HG03469 (cell line): ENCODE measurements at regions not wholly inside any gene's neighbourhood (a gene's known extent, or its start where the extent isn't known, plus 50 kb on each side); places are given as distances from the start of the nearest gene placed in this dataset.

Experiments
- ATAC-seq: cut with Tn5 transposase; IDR thresholded peaks from one replicate; pipeline ENCODE4 v1.9.1; 2021; ENCODE audit warnings: mild to moderate bottlenecking, moderate library complexity, moderate number of reproducible peaks; ENCODE audit not compliant: unreplicated experiment

- ATAC-seq, result no peak
Measured at GRCh38 chr16:73186752-73187601, 139.0 kb upstream of the ZFHX3 start.

GRCh38 chr16:73185737-73186136, 137.8 kb upstream of the ZFHX3 start:
- no peak for ATAC-seq

GRCh38 chr16:73183611-73184092, 135.7 kb upstream of the ZFHX3 start:
- no peak for ATAC-seq

- ATAC-seq, result no peak
Measured at GRCh38 chr16:73179705-73180331, 131.9 kb upstream of the ZFHX3 start.

GRCh38 chr16:73177729-73178295, 129.9 kb upstream of the ZFHX3 start:
- no peak for ATAC-seq

GRCh38 chr16:73176577-73177013, 128.7 kb upstream of the ZFHX3 start:
- ATAC-seq, result no peak

- ATAC-seq, result no peak
Measured at GRCh38 chr16:73172973-73173709, 125.2 kb upstream of the ZFHX3 start.

GRCh38 chr16:73172241-73172972, 124.5 kb upstream of the ZFHX3 start:
- ATAC-seq, result no peak

GRCh38 chr16:73171901-73172240, 123.9 kb upstream of the ZFHX3 start:
- no peak for ATAC-seq

GRCh38 chr16:73171380-73171779, 123.5 kb upstream of the ZFHX3 start:
- ATAC-seq, result no peak

- no peak for ATAC-seq
Measured at GRCh38 chr16:73170612-73171038, 122.7 kb upstream of the ZFHX3 start.

GRCh38 chr16:73166947-73167550, 119.1 kb upstream of the ZFHX3 start:
- ATAC-seq, result no peak

- ATAC-seq, result no peak
Measured at GRCh38 chr16:73166441-73166851, 118.5 kb upstream of the ZFHX3 start.

GRCh38 chr16:73163238-73163815, 115.4 kb upstream of the ZFHX3 start:
- no peak for ATAC-seq

- no peak for ATAC-seq
Measured at GRCh38 chr16:73161977-73162376, 114.0 kb upstream of the ZFHX3 start.

GRCh38 chr16:73159296-73159695, 111.4 kb upstream of the ZFHX3 start:
- ATAC-seq, result no peak

- ATAC-seq, result no peak
Measured at GRCh38 chr16:73157861-73158260, 109.9 kb upstream of the ZFHX3 start.

- no peak for ATAC-seq
Measured at GRCh38 chr16:73154063-73154870, 106.3 kb upstream of the ZFHX3 start.
